ENCODE measurements at regions not wholly inside any gene's neighbourhood (a gene's known extent, or its start where the extent isn't known, plus 50 kb on each side); places are given as distances from the start of the nearest gene placed in this dataset.

DNA sequence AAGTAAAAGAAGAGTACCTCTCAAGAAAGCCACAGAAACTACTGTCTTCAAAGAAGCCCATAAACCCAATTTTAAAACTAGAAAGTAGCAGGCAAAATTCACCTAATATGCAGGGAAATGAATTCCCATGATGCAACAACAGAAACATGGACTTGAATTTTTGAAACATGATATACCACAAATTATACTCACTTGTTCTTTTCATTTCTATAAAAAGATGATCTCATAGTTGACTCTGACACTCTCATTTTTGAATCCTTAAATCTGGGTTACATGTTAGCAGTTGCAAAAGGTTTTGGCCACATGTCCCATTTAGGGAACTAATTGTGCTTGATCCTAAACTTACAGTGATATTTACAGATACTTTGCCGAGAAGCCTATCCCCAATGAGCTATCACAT, 1130.8 kb downstream of the FAT4 start (continued):
- TF ChIP-seq, protein P1, sequence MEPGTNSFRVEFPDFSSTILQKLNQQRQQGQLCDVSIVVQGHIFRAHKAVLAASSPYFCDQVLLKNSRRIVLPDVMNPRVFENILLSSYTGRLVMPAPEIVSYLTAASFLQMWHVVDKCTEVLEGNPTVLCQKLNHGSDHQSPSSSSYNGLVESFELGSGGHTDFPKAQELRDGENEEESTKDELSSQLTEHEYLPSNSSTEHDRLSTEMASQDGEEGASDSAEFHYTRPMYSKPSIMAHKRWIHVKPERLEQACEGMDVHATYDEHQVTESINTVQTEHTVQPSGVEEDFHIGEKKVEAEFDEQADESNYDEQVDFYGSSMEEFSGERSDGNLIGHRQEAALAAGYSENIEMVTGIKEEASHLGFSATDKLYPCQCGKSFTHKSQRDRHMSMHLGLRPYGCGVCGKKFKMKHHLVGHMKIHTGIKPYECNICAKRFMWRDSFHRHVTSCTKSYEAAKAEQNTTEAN (CRISPR knock-in tag; conservative IDR thresholded peaks at IDR 0.05), result no peak
- TF ChIP-seq ZBTB46 (CRISPR knock-in tag; IDR thresholded peaks at IDR 0.05; ENCODE audit: borderline replicate concordance), result no peak
- no peak for TF ChIP-seq ZNF567 (CRISPR knock-in tag; IDR thresholded peaks at IDR 0.05; ENCODE audit: borderline replicate concordance)
- TF ChIP-seq SYNCRIP (IDR thresholded peaks at IDR 0.05; ENCODE audit: insufficient read depth, low read depth, low read length), result no peak
- no peak for TF ChIP-seq TBL1XR1 (IDR thresholded peaks at IDR 0.05; ENCODE audit: borderline replicate concordance, low read length, partially characterized antibody)
- TF ChIP-seq, protein P2, sequence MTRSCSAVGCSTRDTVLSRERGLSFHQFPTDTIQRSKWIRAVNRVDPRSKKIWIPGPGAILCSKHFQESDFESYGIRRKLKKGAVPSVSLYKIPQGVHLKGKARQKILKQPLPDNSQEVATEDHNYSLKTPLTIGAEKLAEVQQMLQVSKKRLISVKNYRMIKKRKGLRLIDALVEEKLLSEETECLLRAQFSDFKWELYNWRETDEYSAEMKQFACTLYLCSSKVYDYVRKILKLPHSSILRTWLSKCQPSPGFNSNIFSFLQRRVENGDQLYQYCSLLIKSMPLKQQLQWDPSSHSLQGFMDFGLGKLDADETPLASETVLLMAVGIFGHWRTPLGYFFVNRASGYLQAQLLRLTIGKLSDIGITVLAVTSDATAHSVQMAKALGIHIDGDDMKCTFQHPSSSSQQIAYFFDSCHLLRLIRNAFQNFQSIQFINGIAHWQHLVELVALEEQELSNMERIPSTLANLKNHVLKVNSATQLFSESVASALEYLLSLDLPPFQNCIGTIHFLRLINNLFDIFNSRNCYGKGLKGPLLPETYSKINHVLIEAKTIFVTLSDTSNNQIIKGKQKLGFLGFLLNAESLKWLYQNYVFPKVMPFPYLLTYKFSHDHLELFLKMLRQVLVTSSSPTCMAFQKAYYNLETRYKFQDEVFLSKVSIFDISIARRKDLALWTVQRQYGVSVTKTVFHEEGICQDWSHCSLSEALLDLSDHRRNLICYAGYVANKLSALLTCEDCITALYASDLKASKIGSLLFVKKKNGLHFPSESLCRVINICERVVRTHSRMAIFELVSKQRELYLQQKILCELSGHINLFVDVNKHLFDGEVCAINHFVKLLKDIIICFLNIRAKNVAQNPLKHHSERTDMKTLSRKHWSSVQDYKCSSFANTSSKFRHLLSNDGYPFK (CRISPR knock-in tag; IDR thresholded peaks at IDR 0.05; ENCODE audit: borderline replicate concordance), result no peak

DNA sequence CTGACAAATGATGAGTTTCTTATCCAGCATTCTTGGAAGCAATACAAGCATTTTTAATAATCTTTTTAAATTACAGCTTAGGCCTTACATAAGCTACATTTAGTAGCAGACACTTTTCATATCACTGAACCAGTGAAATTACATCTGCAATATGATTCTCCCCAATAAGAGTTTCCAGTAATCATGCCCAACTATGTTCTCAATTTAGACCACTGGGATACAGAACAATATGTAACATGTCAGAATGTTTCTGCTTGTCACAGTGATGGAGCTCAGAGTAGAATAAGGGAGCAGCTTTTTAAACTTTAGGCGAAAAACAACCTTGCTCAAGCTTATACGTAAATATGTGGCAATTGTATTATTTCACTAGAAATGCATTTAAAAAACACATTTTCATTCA, 1132.2 kb downstream of the FAT4 start:
- ATAC-seq, result no peak
- H3K27ac ChIP-seq (ENCODE audit: extremely low read length, insufficient read depth, low read length), result no peak overlapping the region
- H4K20me1 ChIP-seq (ENCODE audit: insufficient read depth, low read length), result no peaks in the 10 kb centered on the region
- H3K4me3 ChIP-seq (replicated peaks in 1 of 3; ENCODE audit: insufficient read depth in 1 of 3, low read depth in 2 of 3, low read length in 3 of 3), result no peak overlapping the region
- 46% methylated on average over 2 of the region's 2 CpGs for WGBS (ENCODE audit: low lambda C conversion rate)
- no TSS peak for BruUV-seq (replicated peaks)
- ChIA-PET POLR2A (no interaction called here), CTCF (ENCODE audit: low intra/inter-chr PET ratio, low total read pairs) (no interaction called here)
- no peaks in the 10 kb centered on the region for H3K4me1 ChIP-seq (ENCODE audit: insufficient read depth, low read length)
- H3K9me3 ChIP-seq (ENCODE audit: low read length), result no peaks in the 10 kb centered on the region
- no peak for DNase-seq (ENCODE audit: low spot score)
- no peak overlapping the region for H3K4me2 ChIP-seq (ENCODE audit: low read depth, low read length)
- no peaks in the 10 kb centered on the region for H3K27me3 ChIP-seq (ENCODE audit: control insufficient read depth in 1 of 2, insufficient read depth in 2 of 2, low read length in 2 of 2)
- in situ Hi-C loops (cut with HindIII; ENCODE audit: extremely low pct_ligation_motif_present, low pct_unique_long_range_greater_than_20kb), result no loop called here
- no peak overlapping the region for H2AFZ ChIP-seq (ENCODE audit: low read length)
- no peaks in the 10 kb centered on the region for H3K36me3 ChIP-seq (replicated peaks in 1 of 2; ENCODE audit: control insufficient read depth in 1 of 2, insufficient read depth in 2 of 2, low read length in 2 of 2)
- H3K9ac ChIP-seq (ENCODE audit: insufficient read depth, low read depth, low read length), result no peak overlapping the region
- FAIRE-seq, result no peak
- intact Hi-C loops (cut with micrococcal nuclease; ENCODE audit: unreplicated experiment), result no loop called here
- no peaks in the 10 kb centered on the region for H3K79me2 ChIP-seq (ENCODE audit: insufficient read depth, low read length)
- TF ChIP-seq ATRX (CRISPR knock-in tag; IDR thresholded peaks at IDR 0.05; ENCODE audit: borderline replicate concordance) (no peak), HIVEP1 (CRISPR knock-in tag; IDR thresholded peaks at IDR 0.05) (no peak), ZBTB21 (CRISPR knock-in tag; IDR thresholded peaks at IDR 0.05) (no peak), SOX13 (IDR thresholded peaks at IDR 0.05) (no peak), SOX13 (CRISPR knock-in tag; conservative IDR thresholded peaks at IDR 0.05 in 1 of 2, IDR thresholded peaks at IDR 0.05 in 1 of 2) (no peak), ZGPAT (CRISPR knock-in tag; IDR thresholded peaks at IDR 0.05) (no peak), BRF2 (CRISPR knock-in tag; IDR thresholded peaks at IDR 0.05) (no peak), ZNF784 (CRISPR knock-in tag; IDR thresholded peaks at IDR 0.05; ENCODE audit: borderline replicate concordance) (no peak)
